ENCODE measurements at regions not wholly inside any gene's neighbourhood (a gene's known extent, or its start where the extent isn't known, plus 50 kb on each side); places are given as distances from the start of the nearest gene placed in this dataset.

- Histone ChIP-seq H3K27me3 (replicated peaks; ENCODE audit: control insufficient read depth, insufficient read depth, low read length) (no peaks in the 10 kb centered on the region), H3K9me3 (peaks cover 14% of the 10 kb centered on the region), H3K36me3 (ENCODE audit: control insufficient read depth, insufficient read depth, low read length) (no peaks in the 10 kb centered on the region), H3K4me1 (peaks cover 5% of the 10 kb centered on the region), H3K4me3 (ENCODE audit: low read depth, low read length) (no peak overlapping the region)
- no TSS peak for BruUV-seq (replicated peaks)
- CTCF ChIA-PET, result no interaction called here
- DNase-seq, result peak in 1 of 2 experiments; percentile 33
- POLR2A ChIA-PET, result no interaction called here
- H3K9me3 Mint-ChIP-seq (ENCODE audit: unreplicated experiment), result no peaks in the 10 kb centered on the region
- no peaks in the 10 kb centered on the region for H3K36me3 Mint-ChIP-seq (ENCODE audit: insufficient read depth, unreplicated experiment)
- peaks cover 38% of the 10 kb centered on the region for H3K27me3 Mint-ChIP-seq (ENCODE audit: insufficient read depth, unreplicated experiment)
- intact Hi-C loops (cut with micrococcal nuclease; ENCODE audit: unreplicated experiment), result no loop called here
- no peak for TF ChIP-seq CTCF (IDR thresholded peaks at IDR 0.05; ENCODE audit: insufficient read depth in 1 of 2, low read depth in 1 of 2, low read length in 1 of 2, severe bottlenecking in 1 of 2, unreplicated experiment in 1 of 2)
- no peak overlapping the region for H3K27ac Mint-ChIP-seq (ENCODE audit: unreplicated experiment)
- no peaks in the 10 kb centered on the region for H3K4me1 Mint-ChIP-seq (ENCODE audit: low read depth, unreplicated experiment)
- H3K4me3 Mint-ChIP-seq (ENCODE audit: unreplicated experiment), result no peak overlapping the region
Measured at GRCh38 chr20:58147628-58148370, 80.7 kb downstream of the ANKRD60 start.

- Histone ChIP-seq H3K4me1 (peaks cover 16% of the 10 kb centered on the region), H3K27me3 (replicated peaks; ENCODE audit: control insufficient read depth, insufficient read depth, low read length) (no peaks in the 10 kb centered on the region; the same call in 1 of the 2 replicates), H3K9me3 (peaks cover 14% of the 10 kb centered on the region), H3K4me3 (ENCODE audit: low read depth, low read length) (no peak overlapping the region), H3K36me3 (ENCODE audit: control insufficient read depth, insufficient read depth, low read length) (no peaks in the 10 kb centered on the region)
- DNase-seq, result no peak
- Mint-ChIP-seq H3K4me3 (ENCODE audit: unreplicated experiment) (no peak overlapping the region), H3K27ac (ENCODE audit: unreplicated experiment) (no peak overlapping the region), H3K9me3 (ENCODE audit: unreplicated experiment) (no peaks in the 10 kb centered on the region), H3K27me3 (ENCODE audit: insufficient read depth, unreplicated experiment) (peaks cover 32% of the 10 kb centered on the region), H3K36me3 (ENCODE audit: insufficient read depth, unreplicated experiment) (no peaks in the 10 kb centered on the region), H3K4me1 (ENCODE audit: low read depth, unreplicated experiment) (no peaks in the 10 kb centered on the region)
- ChIA-PET POLR2A (no interaction called here), CTCF (no interaction called here)
- intact Hi-C loops (cut with micrococcal nuclease; ENCODE audit: unreplicated experiment), result no loop called here
- BruUV-seq (replicated peaks), result no TSS peak
- no peak for TF ChIP-seq CTCF (IDR thresholded peaks at IDR 0.05; ENCODE audit: insufficient read depth in 1 of 2, low read depth in 1 of 2, low read length in 1 of 2, severe bottlenecking in 1 of 2, unreplicated experiment in 1 of 2)
Measured at GRCh38 chr20:58146746-58147140, 81.7 kb downstream of the ANKRD60 start.

GRCh38 chr20:58146081-58146745 is 82.2 kb downstream of the ANKRD60 start:
- Mint-ChIP-seq H3K4me3 (ENCODE audit: unreplicated experiment) (no peak overlapping the region), H3K4me1 (ENCODE audit: low read depth, unreplicated experiment) (no peaks in the 10 kb centered on the region), H3K9me3 (ENCODE audit: unreplicated experiment) (no peaks in the 10 kb centered on the region), H3K36me3 (ENCODE audit: insufficient read depth, unreplicated experiment) (no peaks in the 10 kb centered on the region), H3K27ac (ENCODE audit: unreplicated experiment) (no peak overlapping the region), H3K27me3 (ENCODE audit: insufficient read depth, unreplicated experiment) (peaks cover 32% of the 10 kb centered on the region)
- intact Hi-C loops (cut with micrococcal nuclease; ENCODE audit: unreplicated experiment), result no loop called here
- Histone ChIP-seq H3K4me1 (peaks cover 16% of the 10 kb centered on the region), H3K9me3 (peaks cover 14% of the 10 kb centered on the region), H3K4me3 (ENCODE audit: low read depth, low read length) (no peak overlapping the region), H3K36me3 (ENCODE audit: control insufficient read depth, insufficient read depth, low read length) (no peaks in the 10 kb centered on the region), H3K27me3 (replicated peaks; ENCODE audit: control insufficient read depth, insufficient read depth, low read length) (no peaks in the 10 kb centered on the region; the same call in 1 of the 2 replicates)
- BruUV-seq (replicated peaks), result no TSS peak
- ChIA-PET POLR2A (no interaction called here), CTCF (interaction anchor here (0.6 to 1.2 kb wide), 3 partner anchors 9 to 14 kb away, joined by 3 to 4 read pairs (median 3); no protein-coding TSS in a partner anchor)
- peak in 1 of 2 experiments; percentile 14 for DNase-seq
- TF ChIP-seq CTCF (IDR thresholded peaks at IDR 0.05; ENCODE audit: insufficient read depth in 1 of 2, low read depth in 1 of 2, low read length in 1 of 2, severe bottlenecking in 1 of 2, unreplicated experiment in 1 of 2), result no peak
